Liver (tissue), 3 donors: ENCODE measurements at regions not wholly inside any gene's neighbourhood (a gene's known extent, or its start where the extent isn't known, plus 50 kb on each side); places are given as distances from the start of the nearest gene placed in this dataset.

Source experiments
- CTCF ChIP-seq: fragments of 150-350 bp; IDR thresholded peaks from 2 replicates; pipeline ENCODE4 v1.5.1; 2017; ENCODE audit warnings: improper control_type of control experiment, low read depth, low read length; ENCODE audit not compliant: missing input control
- RAD21 ChIP-seq, 2 donors: IDR thresholded peaks; 2 replicates each; pipeline ENCODE4 v1.6.1; 2016; ENCODE audit warnings: antibody characterized with exemption in 2 of 2, mild to moderate bottlenecking in 2 of 2
- RXRA ChIP-seq, 2 donors: IDR thresholded peaks; 2 replicates each; pipeline ENCODE4 v1.6.1; 2017 to 2018; ENCODE audit warnings: antibody characterized with exemption in 2 of 2, mild to moderate bottlenecking in 1 of 2
- TAF1 ChIP-seq: conservative IDR thresholded peaks from 2 replicates; pipeline ENCODE4 v1.6.1; 2016; ENCODE audit warnings: antibody characterized with exemption, mild to moderate bottlenecking
- donor health status: healthy.
- donor health status: healthy.

- no peak for TF ChIP-seq CTCF
- TF ChIP-seq RAD21 (IDR thresholded peaks at IDR 0.05): no peak
- no peak for TF ChIP-seq RXRA (IDR thresholded peaks at IDR 0.05)
- no peak for TF ChIP-seq TAF1
Measured at GRCh38 chr2:163213661-163214081, 375.1 kb upstream of the KCNH7 start.
